Body of pancreas (tissue), 4 donors: ENCODE measurements at regions not wholly inside any gene's neighbourhood (a gene's known extent, or its start where the extent isn't known, plus 50 kb on each side); places are given as distances from the start of the nearest gene placed in this dataset.

Experiments used
- ATAC-seq: fragments of 150-250 bp; one replicate; pipeline ENCODE4 v1.9.1; 2016
- DNase-seq, 4 donors: peaks; one replicate each; pipeline ENCODE4 v3.0.0-alpha.2; 2019
- H3K27ac ChIP-seq, 4 donors: fragments of 200-600 bp; sonication (generic); 1 replicate in 3 of 4; 2 replicates in 1 of 4; pipeline versions ENCODE4 v1.5.1 to v1.6.1; 2016 to 2019; ENCODE audit warnings: mild to moderate bottlenecking in 1 of 4, mixed read lengths in 1 of 4, moderate library complexity in 1 of 4
- H3K27me3 ChIP-seq, 2 donors: fragments of 200-600 bp; sonication (generic); one replicate each; pipeline ENCODE4 v1.6.0; 2016; ENCODE audit warnings: mild to moderate bottlenecking in 1 of 2
- H3K36me3 ChIP-seq, 2 donors: fragments of 200-600 bp; sonication (generic); replicated peaks in 1 of 2; 2 replicates each; pipeline ENCODE4 v1.5.1; 2016; ENCODE audit warnings: low read depth in 2 of 2; ENCODE audit not compliant: insufficient read depth in 1 of 2
- H3K4me1 ChIP-seq: fragments of 200-600 bp; sonication (generic); one replicate; pipeline ENCODE4 v1.6.0; 2016
- H3K4me3 ChIP-seq, 2 donors: fragments of 200-600 bp; sonication (generic); 1 replicate in 1 of 2; 2 replicates in 1 of 2; pipeline ENCODE4 v1.5.1; 2016 to 2019
- H3K9me3 ChIP-seq, 3 donors: fragments of 200-600 bp; sonication (generic); 1 replicate in 2 of 3; 2 replicates in 1 of 3; pipeline ENCODE4 v1.5.1; 2016
- POLR2A ChIP-seq, 3 donors: fragments of 450-650 bp; IDR thresholded peaks; one replicate each; pipeline ENCODE4 v1.6.1; 2016; ENCODE audit warnings: antibody characterized with exemption in 3 of 3, mild to moderate bottlenecking in 2 of 3
- WGBS, 2 donors: methylation state at CpG; one replicate each; pipeline ENCODE4 v1.1.5; 2017; 5-methylcytosine and 5-hydroxymethylcytosine counted together
- intact Hi-C: fragments of 100-400 bp; cut with DNase I; formaldehyde crosslinking; loops from one replicate; pipeline ENCODE4 v1.15.1; 2023
- TF ChIP-seq, protein P1 (sequence below), 7 experiments: fragments of 450-650 bp in 4 of 7; fragments of 200-600 bp in 3 of 7; sonication (generic) in 3 of 7; IDR thresholded peaks; one replicate each; pipeline ENCODE4 v1.5.1; 2016 to 2019; ENCODE audit warnings: antibody characterized with exemption in 7 of 7

- 83 to 95% methylated on average over 2 of the region's 2 CpGs for WGBS, 2 donors
- intact Hi-C loops = no loop called here
- no peaks in the 10 kb centered on the region for H3K27me3 ChIP-seq
- H3K36me3 ChIP-seq = no peaks in the 10 kb centered on the region
- ATAC-seq (no peak), DNase-seq (no peak)
- no peaks in the 10 kb centered on the region for H3K9me3 ChIP-seq
- no peak overlapping the region for H3K27ac ChIP-seq
- H3K4me1 ChIP-seq = no peaks in the 10 kb centered on the region
- no peak overlapping the region for H3K4me3 ChIP-seq
- no peak for TF ChIP-seq POLR2A (IDR thresholded peaks at IDR 0.05)
- TF ChIP-seq, protein P1, sequence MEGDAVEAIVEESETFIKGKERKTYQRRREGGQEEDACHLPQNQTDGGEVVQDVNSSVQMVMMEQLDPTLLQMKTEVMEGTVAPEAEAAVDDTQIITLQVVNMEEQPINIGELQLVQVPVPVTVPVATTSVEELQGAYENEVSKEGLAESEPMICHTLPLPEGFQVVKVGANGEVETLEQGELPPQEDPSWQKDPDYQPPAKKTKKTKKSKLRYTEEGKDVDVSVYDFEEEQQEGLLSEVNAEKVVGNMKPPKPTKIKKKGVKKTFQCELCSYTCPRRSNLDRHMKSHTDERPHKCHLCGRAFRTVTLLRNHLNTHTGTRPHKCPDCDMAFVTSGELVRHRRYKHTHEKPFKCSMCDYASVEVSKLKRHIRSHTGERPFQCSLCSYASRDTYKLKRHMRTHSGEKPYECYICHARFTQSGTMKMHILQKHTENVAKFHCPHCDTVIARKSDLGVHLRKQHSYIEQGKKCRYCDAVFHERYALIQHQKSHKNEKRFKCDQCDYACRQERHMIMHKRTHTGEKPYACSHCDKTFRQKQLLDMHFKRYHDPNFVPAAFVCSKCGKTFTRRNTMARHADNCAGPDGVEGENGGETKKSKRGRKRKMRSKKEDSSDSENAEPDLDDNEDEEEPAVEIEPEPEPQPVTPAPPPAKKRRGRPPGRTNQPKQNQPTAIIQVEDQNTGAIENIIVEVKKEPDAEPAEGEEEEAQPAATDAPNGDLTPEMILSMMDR (IDR thresholded peaks at IDR 0.05) = no peak
Observed at GRCh38 chr2:177029901-177030300, 182.7 kb upstream of the HNRNPA3 start.

DNA sequence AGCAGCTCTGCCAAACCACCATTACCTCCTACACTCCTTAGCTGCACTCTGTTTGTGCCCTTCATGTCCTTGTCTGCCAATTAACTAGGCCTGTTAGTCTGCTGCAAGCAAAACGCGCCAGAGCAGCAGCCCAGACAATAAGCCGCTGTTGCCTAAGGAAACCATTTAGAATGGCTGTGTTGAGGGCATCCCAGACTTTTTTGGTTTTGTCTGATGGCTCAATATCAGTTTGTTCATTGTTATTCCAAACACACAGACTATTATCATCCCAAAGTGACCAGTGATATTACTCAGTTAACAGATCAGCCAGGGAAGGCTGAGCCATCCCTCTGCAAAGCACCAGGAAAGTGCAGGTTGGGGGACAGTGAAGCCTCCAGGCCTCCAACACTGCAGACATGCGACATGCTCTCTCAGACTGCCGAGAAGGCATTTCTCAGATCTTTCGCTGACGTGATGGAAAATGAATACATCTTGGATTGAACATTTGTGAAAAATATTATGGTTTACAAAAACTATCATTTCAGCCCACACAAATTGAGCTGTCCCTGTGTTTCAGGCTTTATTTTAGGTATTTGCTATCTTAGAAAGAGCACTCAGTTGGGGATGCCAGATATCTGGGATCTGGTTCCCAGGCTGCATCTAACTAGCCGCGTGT, 182.0 kb upstream of the HNRNPA3 start:
- Histone ChIP-seq H3K36me3 (no peaks in the 10 kb centered on the region), H3K4me3 (no peak overlapping the region), H3K9me3 (no peaks in the 10 kb centered on the region), H3K27me3 (no peaks in the 10 kb centered on the region), H3K4me1 (no peaks in the 10 kb centered on the region), H3K27ac (no peak overlapping the region)
- ATAC-seq = no peak
- 58 to 60% methylated on average over 9 of the region's 9 CpGs for WGBS, 2 donors
- DNase-seq = no peak
- TF ChIP-seq, protein P1 (IDR thresholded peaks at IDR 0.05) = no peak
- TF ChIP-seq POLR2A (IDR thresholded peaks at IDR 0.05) = no peak
- intact Hi-C loops = no loop called here

DNA sequence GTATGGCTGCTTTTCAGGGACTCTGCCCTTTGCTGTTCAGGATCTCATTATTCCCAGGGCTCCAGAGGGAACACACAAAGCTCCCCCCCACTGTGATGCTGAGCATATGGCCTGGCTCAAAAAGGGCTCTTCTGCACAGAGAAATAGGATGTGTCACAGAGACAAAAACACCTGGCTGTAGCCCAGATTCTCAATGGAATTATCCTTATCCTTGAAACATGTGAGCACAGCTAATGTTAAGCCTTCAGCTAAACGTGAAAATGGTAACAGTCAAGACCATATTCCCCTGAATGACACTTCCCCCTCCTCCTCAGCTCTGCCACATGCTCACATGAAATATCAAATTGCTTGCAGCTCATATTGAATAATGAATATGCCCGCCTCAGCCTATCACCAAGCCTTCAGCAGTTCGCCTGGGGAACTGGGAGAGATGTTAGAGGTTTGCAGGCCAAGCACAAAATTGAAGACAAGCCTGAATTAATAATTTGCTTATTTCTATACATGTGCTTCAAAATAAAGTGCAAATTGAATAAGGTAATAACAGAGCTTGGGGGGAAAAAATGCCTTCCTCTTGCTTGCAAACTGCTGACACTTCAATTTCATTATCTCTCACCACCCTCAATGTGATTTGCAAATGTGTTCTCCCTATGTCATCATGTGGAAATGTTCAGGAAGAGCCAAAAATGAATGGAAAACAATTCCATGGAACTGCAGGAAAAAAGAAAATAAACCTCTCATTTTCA, 181.0 kb upstream of the HNRNPA3 start:
- TF ChIP-seq, protein P1 (IDR thresholded peaks at IDR 0.05) = no peak
- TF ChIP-seq POLR2A (IDR thresholded peaks at IDR 0.05) = no peak
- H3K4me1 ChIP-seq = no peaks in the 10 kb centered on the region
- H3K27ac ChIP-seq = no peak overlapping the region
- no peaks in the 10 kb centered on the region for H3K36me3 ChIP-seq
- no peak overlapping the region for H3K4me3 ChIP-seq
- intact Hi-C loops = no loop called here
- WGBS, 2 donors = 46 to 70% methylated on average over 3 of the region's 3 CpGs
- DNase-seq (no peak), ATAC-seq (no peak)
- no peaks in the 10 kb centered on the region for H3K27me3 ChIP-seq
- no peaks in the 10 kb centered on the region for H3K9me3 ChIP-seq

GRCh38 chr2:177036747-177037146, 175.8 kb upstream of the HNRNPA3 start:
- intact Hi-C loops = no loop called here
- H3K4me3 ChIP-seq = no peak overlapping the region
- no peaks in the 10 kb centered on the region for H3K27me3 ChIP-seq
- DNase-seq (no peak), ATAC-seq (no peak)
- H3K9me3 ChIP-seq = no peaks in the 10 kb centered on the region
- WGBS, 2 donors = 18 to 31% methylated on average over 3 of the region's 3 CpGs
- no peaks in the 10 kb centered on the region for H3K36me3 ChIP-seq
- H3K27ac ChIP-seq = no peak overlapping the region
- no peak for TF ChIP-seq POLR2A (IDR thresholded peaks at IDR 0.05)
- TF ChIP-seq, protein P1 (IDR thresholded peaks at IDR 0.05) = no peak
- H3K4me1 ChIP-seq = no peaks in the 10 kb centered on the region
